ENCODE measurements at regions not wholly inside any gene's neighbourhood (a gene's known extent, or its start where the extent isn't known, plus 50 kb on each side); places are given as distances from the start of the nearest gene placed in this dataset.

GRCh38 chr14:70265422-70265821 lies 76.7 kb upstream of the SLC8A3 start:
- Histone ChIP-seq H3K9me2 (ENCODE audit: insufficient read depth) (no peaks in the 10 kb centered on the region), H3K4me3 (replicated peaks in 1 of 2; ENCODE audit: low read depth in 1 of 2, low read length in 2 of 2) (no peak overlapping the region), H3K27me3 (ENCODE audit: insufficient read depth, low read length) (0 out of 2 replicates have a peak, but pooled peaks cover 3% of the 10 kb centered on the region), H3K79me2 (ENCODE audit: insufficient read depth, low read length) (no peaks in the 10 kb centered on the region), H2AFZ (ENCODE audit: low read depth, low read length, poor library complexity, severe bottlenecking) (no peak overlapping the region), H3K9me3 (ENCODE audit: control insufficient read depth in 1 of 2, insufficient read depth in 1 of 2, low read depth in 1 of 2, low read length in 2 of 2) (no peaks in the 10 kb centered on the region), H3K36me3 (ENCODE audit: control insufficient read depth in 1 of 2, insufficient read depth in 2 of 2, low read length in 2 of 2) (no peaks in the 10 kb centered on the region), H4K20me1 (ENCODE audit: insufficient read depth) (no peaks in the 10 kb centered on the region), H3K4me2 (ENCODE audit: low read length) (no peak overlapping the region), H3K4me1 (ENCODE audit: control insufficient read depth in 1 of 2, insufficient read depth in 2 of 2, low read length in 2 of 2) (no peaks in the 10 kb centered on the region), H3K27ac (ENCODE audit: low read depth, low read length) (no peak overlapping the region), H3K9ac (ENCODE audit: low read length) (no peak overlapping the region)
- intact Hi-C loops (cut with micrococcal nuclease), result no loop called here
- ChIA-PET RAD21 (ENCODE audit: low non-redundant PET in 1 of 2, low total read pairs in 2 of 2, uncharacterized antibody in 2 of 2, unreplicated experiment in 2 of 2) (no interaction called here), CTCF (no interaction called here), POLR2A (no interaction called here)
- no peak for TF ChIP-seq YY1 (IDR thresholded peaks at IDR 0.05; ENCODE audit: extremely low read depth, insufficient replicate concordance, low read depth, low read length)
- TF ChIP-seq MAX (IDR thresholded peaks at IDR 0.05), result no peak
- TF ChIP-seq SIN3A (IDR thresholded peaks at IDR 0.05; ENCODE audit: low read depth), result no peak
- no peak for TF ChIP-seq REST (IDR thresholded peaks at IDR 0.05; ENCODE audit: low read depth)
- TF ChIP-seq ZFX (IDR thresholded peaks at IDR 0.05), result no peak
- no peak for TF ChIP-seq RAD21 (IDR thresholded peaks at IDR 0.05; ENCODE audit: low read depth)
- TF ChIP-seq POLR2AphosphoS5 (IDR thresholded peaks at IDR 0.05; ENCODE audit: low read depth, low read length), result no peak
- TF ChIP-seq CTCF (IDR thresholded peaks at IDR 0.05 in 2 of 3, conservative IDR thresholded peaks at IDR 0.05 in 1 of 3; ENCODE audit: borderline replicate concordance in 1 of 3, insufficient read depth in 1 of 3, low read depth in 2 of 3, low read length in 2 of 3), result no peak
- TF ChIP-seq EZH2phosphoT487 (IDR thresholded peaks at IDR 0.05; ENCODE audit: borderline replicate concordance), result no peak
- no peak for TF ChIP-seq ELF1 (IDR thresholded peaks at IDR 0.05; ENCODE audit: borderline replicate concordance, low read depth)
- TF ChIP-seq ZBTB33 (IDR thresholded peaks at IDR 0.05; ENCODE audit: extremely low read depth, insufficient replicate concordance, low read length), result no peak
- no peak for TF ChIP-seq POLR2A (IDR thresholded peaks at IDR 0.05; ENCODE audit: borderline replicate concordance, extremely low read depth, insufficient read depth, insufficient read length)
- TF ChIP-seq CBX3 (IDR thresholded peaks at IDR 0.05; ENCODE audit: low read depth), result no peak
- TF ChIP-seq ZNF274 (IDR thresholded peaks at IDR 0.05; ENCODE audit: low read depth, low read length), result no peak
- TF ChIP-seq SP1 (IDR thresholded peaks at IDR 0.05; ENCODE audit: low read depth), result no peak
- no TSS peak for BruUV-seq (replicated peaks)
- DNase-seq (ENCODE audit: low read depth, low spot score) (no peak), ATAC-seq (no peak)
